Fibroblast of lung (primary cell): ENCODE measurements at regions not wholly inside any gene's neighbourhood (a gene's known extent, or its start where the extent isn't known, plus 50 kb on each side); places are given as distances from the start of the nearest gene placed in this dataset.

Experiments used
- EZH2 ChIP-seq: IDR thresholded peaks from 2 replicates; pipeline ENCODE4 v1.5.1; 2012; ENCODE audit warnings: low read length, control low read depth, mild to moderate bottlenecking; ENCODE audit errors: missing control alignments
- TF ChIP-seq, protein P1 (sequence below), 2 donors: IDR thresholded peaks in 1 of 2; conservative IDR thresholded peaks in 1 of 2; 1 replicate in 1 of 2; 2 replicates in 1 of 2; pipeline ENCODE4 v1.5.1; 2011 to 2012; ENCODE audit warnings: low read length in 2 of 2, control low read depth in 1 of 2, inconsistent platforms in 1 of 2, low read depth in 1 of 2, mild to moderate bottlenecking in 1 of 2

DNA sequence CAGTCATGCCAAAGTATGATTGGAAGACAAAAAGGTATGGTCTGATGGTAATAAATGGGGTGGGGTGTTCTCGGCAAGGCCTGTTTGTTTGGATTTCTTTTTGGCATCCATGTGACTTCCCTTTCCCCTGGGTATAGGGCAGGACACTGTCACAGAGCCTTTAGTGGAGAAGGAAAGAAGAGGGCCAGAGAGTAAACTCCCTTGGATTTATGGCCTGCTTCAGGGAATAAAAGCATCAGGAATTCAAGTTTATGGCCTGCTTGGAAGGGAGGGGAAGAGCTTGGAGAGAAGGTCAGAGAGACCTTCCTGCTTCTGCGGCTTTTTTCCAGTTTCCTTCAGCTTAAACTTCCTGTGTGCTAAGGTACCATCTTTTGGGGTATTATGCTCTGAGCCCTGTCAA, 179.4 kb upstream of the ADAMTS9 start:
- TF ChIP-seq, protein P1, sequence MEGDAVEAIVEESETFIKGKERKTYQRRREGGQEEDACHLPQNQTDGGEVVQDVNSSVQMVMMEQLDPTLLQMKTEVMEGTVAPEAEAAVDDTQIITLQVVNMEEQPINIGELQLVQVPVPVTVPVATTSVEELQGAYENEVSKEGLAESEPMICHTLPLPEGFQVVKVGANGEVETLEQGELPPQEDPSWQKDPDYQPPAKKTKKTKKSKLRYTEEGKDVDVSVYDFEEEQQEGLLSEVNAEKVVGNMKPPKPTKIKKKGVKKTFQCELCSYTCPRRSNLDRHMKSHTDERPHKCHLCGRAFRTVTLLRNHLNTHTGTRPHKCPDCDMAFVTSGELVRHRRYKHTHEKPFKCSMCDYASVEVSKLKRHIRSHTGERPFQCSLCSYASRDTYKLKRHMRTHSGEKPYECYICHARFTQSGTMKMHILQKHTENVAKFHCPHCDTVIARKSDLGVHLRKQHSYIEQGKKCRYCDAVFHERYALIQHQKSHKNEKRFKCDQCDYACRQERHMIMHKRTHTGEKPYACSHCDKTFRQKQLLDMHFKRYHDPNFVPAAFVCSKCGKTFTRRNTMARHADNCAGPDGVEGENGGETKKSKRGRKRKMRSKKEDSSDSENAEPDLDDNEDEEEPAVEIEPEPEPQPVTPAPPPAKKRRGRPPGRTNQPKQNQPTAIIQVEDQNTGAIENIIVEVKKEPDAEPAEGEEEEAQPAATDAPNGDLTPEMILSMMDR (conservative IDR thresholded peaks at IDR 0.05 in 1 of 2, IDR thresholded peaks at IDR 0.05 in 1 of 2; ENCODE audit: low read depth in 1 of 2, low read length in 2 of 2) = no peak
- TF ChIP-seq EZH2 = no peak
